Epithelial cell of prostate (primary cell): ENCODE measurements at regions not wholly inside any gene's neighbourhood (a gene's known extent, or its start where the extent isn't known, plus 50 kb on each side); places are given as distances from the start of the nearest gene placed in this dataset.
A peak's percentile ranks its signal among the peaks of the same experiment; 100 is the strongest.
"Not testable (repeated sequence)": the region's sequence is repeated elsewhere in the genome, so short reads cannot be mapped to it uniquely, and the experiment has no call there.

Source experiments
- DNase-seq: peaks from one replicate; pipeline ENCODE4 v3.0.0-alpha.2; 2011; ENCODE audit warnings: low read depth, low spot score
- H3K27ac ChIP-seq: fragments of 450-650 bp; 2 replicates; pipeline ENCODE4 v1.5.1; 2017; ENCODE audit warnings: mild to moderate bottlenecking

DNA sequence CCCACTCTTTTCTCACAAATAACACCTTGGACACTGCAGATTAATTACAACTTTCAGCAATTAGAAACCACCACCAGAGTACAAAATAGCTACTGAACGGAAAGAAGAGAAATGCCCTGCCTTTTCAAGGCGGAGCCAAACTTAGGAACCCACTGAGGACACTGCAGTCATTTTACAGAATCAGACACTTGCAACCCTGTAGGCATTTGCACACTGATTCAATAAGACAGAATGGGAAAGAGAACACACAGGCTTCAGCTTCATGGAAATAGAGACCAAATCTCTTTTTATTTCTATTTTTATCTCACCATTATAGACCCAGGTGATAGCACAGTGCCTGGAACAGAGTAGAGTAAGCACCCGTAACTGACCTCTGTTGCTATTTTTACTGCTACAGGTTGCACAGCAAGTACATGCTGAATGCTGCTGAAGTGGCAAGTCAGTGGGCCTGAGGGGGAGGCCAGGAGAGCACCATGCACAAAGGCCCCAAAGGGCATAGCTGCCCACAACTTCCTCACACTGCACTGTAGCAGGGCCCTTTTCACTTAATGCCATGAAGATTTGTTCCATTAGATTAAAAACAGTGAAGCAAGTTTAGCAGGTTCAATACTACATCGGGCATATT is 50.7 kb upstream of the EDARADD start:
- no peak overlapping the region for H3K27ac ChIP-seq
- no peak for DNase-seq

DNA sequence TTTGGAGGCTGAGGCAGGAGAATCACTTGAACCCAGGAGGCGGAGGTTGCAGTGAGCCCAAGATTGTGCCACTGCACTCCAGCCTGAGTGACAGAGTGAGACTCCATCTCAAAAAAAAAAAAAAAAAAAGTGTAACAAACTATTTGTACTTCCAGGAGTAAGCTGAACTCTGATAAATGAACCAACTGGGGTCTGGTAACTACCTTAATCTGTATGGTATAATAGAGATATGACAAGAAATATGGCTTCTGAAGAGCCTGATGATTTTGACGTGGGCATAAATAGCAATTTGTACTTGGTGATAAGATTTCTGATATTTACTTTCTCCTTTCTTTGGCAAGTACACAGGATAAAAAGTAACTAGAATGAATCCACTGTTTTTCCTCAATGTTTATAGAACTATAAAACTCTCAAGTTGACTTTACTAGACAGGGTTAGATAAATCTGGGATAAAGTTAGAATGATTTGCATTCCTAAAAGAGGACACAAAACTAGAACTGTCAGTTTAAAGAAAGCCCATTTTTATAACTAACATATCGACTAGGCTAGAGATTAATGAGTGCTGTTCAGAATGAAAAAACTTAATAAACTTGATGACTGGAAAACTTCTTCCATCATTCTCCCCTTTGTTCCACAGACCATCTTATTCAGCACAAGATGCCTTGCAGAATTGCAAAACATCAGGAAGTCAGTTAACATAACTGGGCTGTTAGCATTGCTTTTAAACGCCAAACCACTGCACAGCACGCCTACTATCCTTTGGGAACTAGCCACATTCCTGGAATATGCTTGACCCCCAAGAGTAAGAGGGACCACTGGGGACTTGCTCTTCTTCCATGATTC is 51.5 kb upstream of the EDARADD start:
- H3K27ac ChIP-seq: no peak overlapping the region
- no peak for DNase-seq

DNA sequence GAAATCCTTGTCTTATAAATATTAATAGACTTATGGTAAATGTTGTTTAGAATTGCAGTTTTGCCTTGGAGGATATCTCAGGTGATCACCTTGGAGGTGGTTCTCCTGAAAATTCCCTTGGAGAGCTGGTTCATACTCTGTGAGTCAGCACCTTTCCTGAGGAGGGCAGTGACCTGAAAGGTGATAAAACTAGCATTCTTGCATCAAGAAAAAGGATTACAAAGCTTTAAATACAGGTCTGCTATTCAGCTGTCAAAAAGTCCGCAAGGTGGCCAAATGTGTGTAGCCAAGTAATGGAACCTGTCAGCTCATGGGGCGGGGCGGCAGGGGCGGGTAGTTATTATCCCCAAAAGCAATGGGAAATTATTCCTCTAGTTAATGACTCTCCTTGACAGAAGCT is 52.8 kb upstream of the EDARADD start:
- no peak for DNase-seq
- no peak overlapping the region for H3K27ac ChIP-seq

DNA sequence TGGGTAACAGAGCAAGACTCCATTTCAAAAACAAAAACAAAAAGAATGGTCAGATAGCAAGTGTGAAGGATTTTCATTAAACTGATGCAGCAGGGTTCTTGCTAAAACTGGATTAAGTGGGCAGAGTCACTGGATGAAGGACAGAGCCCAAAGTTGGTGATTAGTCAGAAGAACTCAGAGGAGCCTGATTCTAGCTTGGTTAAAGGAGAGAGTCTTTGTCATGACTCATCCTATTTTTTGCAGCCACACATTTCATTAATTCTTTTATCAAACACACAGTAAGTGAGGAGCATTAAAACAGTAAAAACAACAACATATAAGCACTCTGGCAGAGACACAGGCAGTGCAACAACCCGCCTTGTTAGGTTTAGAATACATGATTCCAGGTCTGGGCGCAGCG is 56.0 kb upstream of the EDARADD start:
- DNase-seq: no peak
- H3K27ac ChIP-seq: no peak overlapping the region

DNA sequence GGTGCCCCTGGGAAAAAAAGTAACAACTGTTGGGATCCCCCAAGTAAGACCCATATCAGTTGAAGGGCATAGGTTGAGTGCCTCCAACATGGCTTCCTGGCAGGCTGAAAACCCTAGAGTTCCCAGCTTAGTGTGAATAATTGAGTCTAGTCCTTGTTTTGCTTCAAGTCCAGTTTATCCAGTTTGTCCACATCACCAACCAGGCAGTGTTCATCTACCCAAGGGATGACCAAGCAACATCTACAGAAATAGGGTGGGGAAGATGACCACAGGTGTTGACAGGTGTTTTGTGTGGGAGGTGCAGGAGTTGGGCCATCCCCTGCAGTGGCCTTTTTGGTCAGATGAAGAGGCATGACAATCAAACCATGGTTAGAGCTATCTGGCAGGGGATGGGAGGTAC is 54.3 kb upstream of the ERO1B start:
- DNase-seq: peak; percentile 16
- no peak overlapping the region for H3K27ac ChIP-seq

DNA sequence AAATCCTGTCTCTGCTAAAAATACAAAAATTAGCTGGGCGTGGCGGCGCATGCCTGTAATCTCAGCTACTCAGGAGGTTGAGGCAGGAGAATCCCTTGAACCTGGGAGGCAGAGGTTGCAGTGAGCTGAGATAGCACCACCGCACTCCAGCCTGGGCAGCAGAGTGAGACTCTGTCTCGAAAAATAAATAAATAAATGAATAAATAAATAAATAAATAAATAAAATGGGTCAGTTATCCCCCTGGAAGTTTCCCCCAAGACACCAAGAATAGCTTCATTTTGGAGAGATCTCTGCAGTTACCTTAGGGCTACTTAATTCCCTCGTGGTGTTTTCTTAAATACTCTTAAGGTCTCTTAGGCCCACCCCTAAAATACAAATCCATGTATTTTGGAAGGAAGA is 53.9 kb upstream of the ERO1B start:
- not testable (repeated sequence) for H3K27ac ChIP-seq, DNase-seq

DNA sequence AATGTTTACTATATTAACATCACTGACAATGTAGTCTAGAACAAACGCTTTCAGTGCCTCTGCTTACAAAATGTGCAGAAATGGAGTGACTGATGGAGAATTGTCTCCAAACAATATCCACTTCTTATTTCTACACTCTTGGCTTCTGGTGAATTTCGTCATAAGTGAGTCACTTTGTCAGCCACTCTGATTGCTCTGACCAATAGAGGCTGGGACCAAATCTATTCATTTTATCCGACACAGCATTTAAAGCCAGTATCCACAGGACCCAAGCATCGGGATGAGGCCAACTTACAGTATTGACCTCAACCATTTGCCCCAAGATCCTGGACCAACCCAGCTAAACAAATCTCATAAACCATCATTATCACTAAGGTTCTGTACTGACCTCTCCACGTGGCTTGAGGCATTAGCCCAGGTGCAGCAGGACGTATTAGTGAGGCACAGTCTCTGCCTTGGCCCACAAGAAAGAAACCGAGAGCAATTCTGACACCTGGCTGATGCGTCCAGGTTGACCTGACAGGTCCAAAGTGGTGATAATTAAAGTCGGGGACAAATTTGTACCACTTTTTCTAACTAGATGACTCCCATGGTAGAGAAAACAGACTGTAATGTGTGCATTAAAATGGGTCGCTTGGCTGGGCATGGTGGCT is 53.3 kb upstream of the ERO1B start:
- H3K27ac ChIP-seq: no peak overlapping the region
- no peak for DNase-seq

DNA sequence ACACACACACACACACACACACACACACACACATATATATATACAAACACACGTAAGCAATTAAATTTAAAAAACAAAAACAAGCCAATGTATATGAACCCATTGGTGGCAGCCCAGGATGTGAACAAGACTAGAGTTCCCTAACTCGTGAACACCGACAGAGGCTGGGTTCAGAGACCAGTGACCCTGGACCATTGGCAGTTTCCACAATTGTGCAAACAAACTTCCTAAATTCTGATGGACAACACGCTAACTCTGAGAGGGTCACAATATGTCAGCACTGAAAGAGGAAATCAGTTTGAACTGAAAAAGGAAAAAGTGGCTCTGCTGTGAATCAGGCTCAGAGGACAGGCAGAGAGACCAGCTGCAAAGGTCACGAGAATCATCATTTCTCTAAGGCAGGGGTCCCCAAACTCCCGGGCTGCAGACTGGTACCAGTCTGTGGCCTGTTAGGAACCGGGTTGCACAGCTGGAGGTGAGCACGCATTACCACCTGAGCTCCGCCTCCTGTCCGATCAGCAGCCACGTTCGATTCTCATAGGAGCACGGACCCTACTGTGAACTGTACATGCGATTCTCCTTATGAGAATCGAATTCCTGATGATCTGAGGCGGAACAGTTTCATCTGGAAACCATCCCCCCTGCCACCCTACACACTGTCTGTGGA is 50.5 kb upstream of the ERO1B start:
- DNase-seq: no peak
- H3K27ac ChIP-seq: no peak overlapping the region
